GM18507 (cell line): ENCODE measurements at regions not wholly inside any gene's neighbourhood (a gene's known extent, or its start where the extent isn't known, plus 50 kb on each side); places are given as distances from the start of the nearest gene placed in this dataset.
"Not testable (repeated sequence)": the region's sequence is repeated elsewhere in the genome, so short reads cannot be mapped to it uniquely, and the experiment has no call there.

Experiments used
- DNase-seq: peaks from one replicate; pipeline ENCODE4 v3.0.0; 2011; ENCODE audit warnings: low read depth; ENCODE audit not compliant: insufficient read length; ENCODE audit errors: extremely low spot score
- FAIRE-seq: peaks from 2 replicates; lab custom pipeline; 2011; peaks lifted over from hg19 to GRCh38; lab: Jason Lieb, UNC

- FAIRE-seq (no peak), DNase-seq (no peak)
Measured at GRCh38 chr5:173397516-173397915, 69.3 kb upstream of the STC2 start.

- no peak for DNase-seq
- FAIRE-seq = no peak
Measured at GRCh38 chr5:173396311-173396993, 68.2 kb upstream of the STC2 start.

GRCh38 chr5:173395933-173396308 lies 67.7 kb upstream of the STC2 start:
- DNase-seq (no peak), FAIRE-seq (no peak)

GRCh38 chr5:173395257-173395932 lies 67.2 kb upstream of the STC2 start:
- FAIRE-seq (no peak), DNase-seq (no peak)

GRCh38 chr5:173394701-173395100 lies 66.5 kb upstream of the STC2 start:
- no peak for DNase-seq
- FAIRE-seq = no peak

- no peak for DNase-seq
- FAIRE-seq = no peak
Measured at GRCh38 chr5:173392172-173392571, 64.0 kb upstream of the STC2 start.

GRCh38 chr5:173391031-173391430 lies 62.8 kb upstream of the STC2 start:
- FAIRE-seq (no peak), DNase-seq (no peak)

- DNase-seq, FAIRE-seq: not testable (repeated sequence)
Measured at GRCh38 chr5:173387293-173387692, 59.1 kb upstream of the STC2 start.

GRCh38 chr5:173385832-173386360 lies 57.7 kb upstream of the STC2 start:
- DNase-seq = no peak
- no peak for FAIRE-seq

GRCh38 chr5:173383711-173384110 lies 55.5 kb upstream of the STC2 start:
- DNase-seq = no peak
- no peak for FAIRE-seq

- DNase-seq (no peak), FAIRE-seq (no peak)
Measured at GRCh38 chr5:173378727-173379126, 50.5 kb upstream of the STC2 start.
